ENCODE measurements at regions not wholly inside any gene's neighbourhood (a gene's known extent, or its start where the extent isn't known, plus 50 kb on each side); places are given as distances from the start of the nearest gene placed in this dataset.

DNA sequence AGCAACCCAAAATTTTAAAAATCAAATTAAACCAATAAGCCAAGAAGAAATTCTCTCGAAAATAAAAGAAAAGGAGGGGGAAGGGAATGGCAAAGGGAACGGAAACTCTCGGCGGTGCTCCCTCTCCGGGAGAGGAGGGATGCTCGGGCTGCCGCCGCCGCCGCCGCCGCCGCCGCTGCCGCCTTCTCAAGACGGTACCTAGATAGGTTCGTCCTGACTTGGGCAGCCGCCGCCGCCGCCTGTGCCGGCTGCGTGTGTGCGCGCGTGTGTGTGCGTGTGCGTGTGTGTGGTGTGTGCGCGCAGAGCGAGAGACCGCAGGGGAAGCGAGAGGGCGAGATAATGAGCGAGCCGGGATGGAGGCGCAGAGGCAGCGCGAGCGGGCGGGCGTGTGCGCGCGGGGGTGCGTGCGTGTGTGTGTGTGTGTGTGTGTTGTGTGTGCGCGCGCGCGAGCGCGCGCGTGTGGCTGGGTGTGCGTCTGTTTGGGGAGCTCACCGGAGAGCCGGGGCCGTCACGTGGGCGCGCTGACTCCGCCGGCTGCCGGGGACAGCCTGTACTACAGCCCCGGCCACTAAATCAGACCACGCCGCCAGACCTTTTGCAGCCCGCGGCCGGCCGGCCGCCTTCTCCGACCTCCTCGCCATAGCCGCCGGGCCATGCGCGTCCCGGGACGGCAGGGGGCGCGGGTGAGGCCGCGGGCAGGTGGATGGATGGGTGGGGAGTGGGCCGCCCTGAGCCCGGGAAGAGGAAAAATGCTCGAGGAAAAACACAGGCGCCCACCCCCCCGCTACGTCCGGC, 111.6 kb downstream of the DHX15 start (continued):
- TF ChIP-seq, protein P1, sequence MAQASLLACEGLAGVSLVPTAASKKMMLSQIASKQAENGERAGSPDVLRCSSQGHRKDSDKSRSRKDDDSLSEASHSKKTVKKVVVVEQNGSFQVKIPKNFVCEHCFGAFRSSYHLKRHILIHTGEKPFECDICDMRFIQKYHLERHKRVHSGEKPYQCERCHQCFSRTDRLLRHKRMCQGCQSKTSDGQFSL (CRISPR knock-in tag; IDR thresholded peaks at IDR 0.05), result no peak
- TF ChIP-seq, protein P1 (tag; IDR thresholded peaks at IDR 0.05), result no peak
- TF ChIP-seq EWSR1 (IDR thresholded peaks at IDR 0.05; ENCODE audit: borderline replicate concordance, low read depth, partially characterized antibody), result no peak
- TF ChIP-seq MTA1 (IDR thresholded peaks at IDR 0.05; ENCODE audit: borderline replicate concordance), result no peak
- TF ChIP-seq, protein P2, sequence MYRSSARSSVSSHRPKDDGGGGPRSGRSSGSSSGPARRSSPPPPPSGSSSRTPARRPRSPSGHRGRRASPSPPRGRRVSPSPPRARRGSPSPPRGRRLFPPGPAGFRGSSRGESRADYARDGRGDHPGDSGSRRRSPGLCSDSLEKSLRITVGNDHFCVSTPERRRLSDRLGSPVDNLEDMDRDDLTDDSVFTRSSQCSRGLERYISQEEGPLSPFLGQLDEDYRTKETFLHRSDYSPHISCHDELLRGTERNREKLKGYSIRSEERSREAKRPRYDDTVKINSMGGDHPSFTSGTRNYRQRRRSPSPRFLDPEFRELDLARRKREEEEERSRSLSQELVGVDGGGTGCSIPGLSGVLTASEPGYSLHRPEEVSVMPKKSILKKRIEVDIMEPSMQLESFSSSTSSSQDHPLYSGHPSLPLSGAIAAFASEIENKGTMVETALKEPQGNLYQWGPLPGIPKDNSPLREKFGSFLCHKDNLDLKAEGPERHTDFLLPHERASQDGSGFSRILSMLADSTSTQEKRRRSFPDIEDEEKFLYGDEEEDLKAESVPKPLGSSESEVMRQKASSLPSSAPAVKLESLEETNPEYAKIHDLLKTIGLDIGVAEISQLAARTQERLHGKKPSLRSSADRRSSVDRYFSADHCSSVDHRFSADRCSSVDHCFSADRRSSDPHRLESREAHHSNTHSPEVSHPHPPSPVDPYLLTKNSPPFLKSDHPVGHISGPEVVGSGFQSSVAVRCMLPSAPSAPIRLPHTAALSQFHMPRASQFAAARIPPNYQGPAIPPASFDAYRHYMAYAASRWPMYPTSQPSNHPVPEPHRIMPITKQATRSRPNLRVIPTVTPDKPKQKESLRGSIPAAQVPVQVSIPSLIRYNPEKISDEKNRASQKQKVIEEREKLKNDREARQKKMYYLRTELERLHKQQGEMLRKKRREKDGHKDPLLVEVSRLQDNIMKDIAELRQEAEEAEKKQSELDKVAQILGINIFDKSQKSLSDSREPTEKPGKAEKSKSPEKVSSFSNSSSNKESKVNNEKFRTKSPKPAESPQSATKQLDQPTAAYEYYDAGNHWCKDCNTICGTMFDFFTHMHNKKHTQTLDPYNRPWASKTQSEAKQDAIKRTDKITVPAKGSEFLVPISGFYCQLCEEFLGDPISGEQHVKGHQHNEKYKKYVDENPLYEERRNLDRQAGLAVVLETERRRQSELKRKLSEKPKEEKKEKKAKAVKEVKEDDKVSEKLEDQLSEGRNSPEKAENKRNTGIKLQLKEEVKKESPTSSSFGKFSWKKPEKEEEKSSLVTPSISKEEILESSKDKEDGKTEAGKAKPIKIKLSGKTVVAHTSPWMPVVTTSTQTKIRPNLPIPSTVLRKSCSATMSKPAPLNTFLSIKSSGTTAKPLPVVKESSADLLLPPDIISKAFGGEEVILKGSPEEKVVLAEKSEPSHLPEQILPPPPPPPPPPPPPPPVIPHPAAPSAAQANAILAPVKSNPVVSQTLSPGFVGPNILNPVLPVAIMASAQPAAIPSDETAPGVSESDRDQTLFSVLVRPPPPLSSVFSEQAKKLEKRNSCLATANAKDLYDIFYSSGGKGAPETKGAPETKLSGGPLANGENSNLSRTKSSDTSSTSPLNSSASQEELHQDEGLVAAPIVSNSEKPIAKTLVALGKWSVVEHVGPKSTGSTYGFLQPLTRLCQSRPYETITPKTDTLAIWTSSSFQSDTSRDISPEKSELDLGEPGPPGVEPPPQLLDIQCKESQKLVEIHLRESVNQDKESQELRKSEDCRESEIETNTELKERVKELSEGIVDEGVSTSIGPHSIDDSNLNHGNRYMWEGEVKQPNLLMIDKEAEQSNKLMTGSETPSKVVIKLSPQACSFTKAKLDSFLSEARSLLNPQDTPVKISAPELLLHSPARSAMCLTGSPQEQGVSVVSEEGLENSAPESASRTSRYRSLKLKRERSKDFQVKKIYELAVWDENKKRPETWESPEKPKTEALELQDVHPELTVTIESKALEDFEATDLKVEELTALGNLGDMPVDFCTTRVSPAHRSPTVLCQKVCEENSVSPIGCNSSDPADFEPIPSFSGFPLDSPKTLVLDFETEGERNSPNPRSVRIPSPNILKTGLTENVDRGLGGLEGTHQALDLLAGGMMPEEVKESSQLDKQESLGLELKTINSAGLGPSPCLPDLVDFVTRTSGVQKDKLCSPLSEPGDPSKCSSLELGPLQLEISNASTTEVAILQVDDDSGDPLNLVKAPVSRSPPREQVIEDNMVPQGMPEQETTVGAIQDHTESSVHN (IDR thresholded peaks at IDR 0.05; ENCODE audit: borderline replicate concordance in 1 of 2, low read depth in 1 of 2), result no peak
- TF ChIP-seq, protein P3, sequence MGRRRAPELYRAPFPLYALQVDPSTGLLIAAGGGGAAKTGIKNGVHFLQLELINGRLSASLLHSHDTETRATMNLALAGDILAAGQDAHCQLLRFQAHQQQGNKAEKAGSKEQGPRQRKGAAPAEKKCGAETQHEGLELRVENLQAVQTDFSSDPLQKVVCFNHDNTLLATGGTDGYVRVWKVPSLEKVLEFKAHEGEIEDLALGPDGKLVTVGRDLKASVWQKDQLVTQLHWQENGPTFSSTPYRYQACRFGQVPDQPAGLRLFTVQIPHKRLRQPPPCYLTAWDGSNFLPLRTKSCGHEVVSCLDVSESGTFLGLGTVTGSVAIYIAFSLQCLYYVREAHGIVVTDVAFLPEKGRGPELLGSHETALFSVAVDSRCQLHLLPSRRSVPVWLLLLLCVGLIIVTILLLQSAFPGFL (CRISPR knock-in tag; IDR thresholded peaks at IDR 0.05), result no peak
- TF ChIP-seq DDX20 (tag; IDR thresholded peaks at IDR 0.05; ENCODE audit: low read depth), result no peak
- no peak for TF ChIP-seq KLF6 (CRISPR knock-in tag; IDR thresholded peaks at IDR 0.05; ENCODE audit: borderline replicate concordance)
- TF ChIP-seq, protein P4, sequence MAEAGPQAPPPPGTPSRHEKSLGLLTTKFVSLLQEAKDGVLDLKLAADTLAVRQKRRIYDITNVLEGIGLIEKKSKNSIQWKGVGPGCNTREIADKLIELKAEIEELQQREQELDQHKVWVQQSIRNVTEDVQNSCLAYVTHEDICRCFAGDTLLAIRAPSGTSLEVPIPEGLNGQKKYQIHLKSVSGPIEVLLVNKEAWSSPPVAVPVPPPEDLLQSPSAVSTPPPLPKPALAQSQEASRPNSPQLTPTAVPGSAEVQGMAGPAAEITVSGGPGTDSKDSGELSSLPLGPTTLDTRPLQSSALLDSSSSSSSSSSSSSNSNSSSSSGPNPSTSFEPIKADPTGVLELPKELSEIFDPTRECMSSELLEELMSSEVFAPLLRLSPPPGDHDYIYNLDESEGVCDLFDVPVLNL (CRISPR knock-in tag; IDR thresholded peaks at IDR 0.05; ENCODE audit: low read depth), result no peak
- peak; percentile 68 for TF ChIP-seq CTBP1 (IDR thresholded peaks at IDR 0.05; ENCODE audit: borderline replicate concordance)
- no peak for TF ChIP-seq MAFK (IDR thresholded peaks at IDR 0.05; ENCODE audit: low read length)
- TF ChIP-seq ZNF354B (CRISPR knock-in tag; IDR thresholded peaks at IDR 0.05), result no peak
- no peak for TF ChIP-seq HDAC2 (IDR thresholded peaks at IDR 0.05)
